IgD-negative memory B cell (primary cell): ENCODE measurements at regions not wholly inside any gene's neighbourhood (a gene's known extent, or its start where the extent isn't known, plus 50 kb on each side); places are given as distances from the start of the nearest gene placed in this dataset.
"Not testable (repeated sequence)": the region's sequence is repeated elsewhere in the genome, so short reads cannot be mapped to it uniquely, and the experiment has no call there.

Experiments used
- H3K27ac Mint-ChIP-seq, 3 donors: one replicate each; pipeline ENCODE4 v1.8.0; 2020 to 2022; ENCODE audit warnings: mild to moderate bottlenecking in 3 of 3, mixed read lengths in 3 of 3, moderate library complexity in 1 of 3
- H3K27me3 Mint-ChIP-seq: one replicate; pipeline ENCODE4 v1.8.0; 2021; ENCODE audit warnings: mixed read lengths
- H3K36me3 Mint-ChIP-seq: one replicate; pipeline ENCODE4 v1.8.0; 2020; ENCODE audit warnings: mild to moderate bottlenecking, mixed read lengths
- H3K4me1 Mint-ChIP-seq, 3 donors: one replicate each; pipeline ENCODE4 v1.8.0; 2020 to 2022; ENCODE audit warnings: mixed read lengths in 3 of 3, mild to moderate bottlenecking in 1 of 3
- H3K4me3 Mint-ChIP-seq, 4 donors: one replicate each; pipeline ENCODE4 v1.8.0; 2020 to 2022; ENCODE audit warnings: mild to moderate bottlenecking in 4 of 4, mixed read lengths in 4 of 4, moderate library complexity in 3 of 4
- H3K9me3 Mint-ChIP-seq, 3 donors: one replicate each; pipeline ENCODE4 v1.8.0; 2020 to 2021; ENCODE audit warnings: mixed read lengths in 3 of 3, mild to moderate bottlenecking in 1 of 3

- H3K4me3 Mint-ChIP-seq, result no peak overlapping the region
- H3K4me1 Mint-ChIP-seq, result no peaks in the 10 kb centered on the region
- H3K36me3 Mint-ChIP-seq, result no peaks in the 10 kb centered on the region
- no peaks in the 10 kb centered on the region for H3K9me3 Mint-ChIP-seq
- no peaks in the 10 kb centered on the region for H3K27me3 Mint-ChIP-seq
- H3K27ac Mint-ChIP-seq, result no peak overlapping the region
Measured at GRCh38 chr10:52570490-52570889, 202.1 kb downstream of the MBL2 start.

GRCh38 chr10:52571018-52571417 lies 201.6 kb downstream of the MBL2 start:
- H3K36me3 Mint-ChIP-seq, result no peaks in the 10 kb centered on the region
- no peaks in the 10 kb centered on the region for H3K27me3 Mint-ChIP-seq
- no peak overlapping the region for H3K4me3 Mint-ChIP-seq
- no peaks in the 10 kb centered on the region for H3K4me1 Mint-ChIP-seq
- H3K9me3 Mint-ChIP-seq, result no peaks in the 10 kb centered on the region
- H3K27ac Mint-ChIP-seq, result no peak overlapping the region

GRCh38 chr10:52571516-52572182 lies 200.9 kb downstream of the MBL2 start:
- Mint-ChIP-seq H3K4me1 (no peaks in the 10 kb centered on the region), H3K36me3 (no peaks in the 10 kb centered on the region), H3K27ac (no peak overlapping the region), H3K27me3 (no peaks in the 10 kb centered on the region), H3K9me3 (no peaks in the 10 kb centered on the region), H3K4me3 (no peak overlapping the region)

DNA sequence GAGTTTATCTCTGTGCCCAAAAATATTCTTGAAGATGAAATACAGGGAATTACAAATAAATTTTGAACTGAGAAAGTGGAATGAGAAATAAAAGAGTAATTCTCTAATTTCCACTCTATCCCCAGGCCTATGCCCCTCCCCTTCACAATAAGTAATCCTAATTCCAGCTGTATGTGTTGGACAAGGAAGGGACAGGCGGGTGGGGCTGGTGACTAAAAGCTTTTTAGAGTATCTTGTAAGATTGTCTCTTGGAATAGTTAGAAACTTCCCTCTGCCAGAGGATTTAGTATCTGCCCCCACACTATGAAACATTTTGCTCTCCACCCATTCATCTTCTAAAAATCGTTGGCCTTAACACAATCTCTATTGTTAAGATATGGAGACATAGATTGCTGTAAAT lies 199.2 kb downstream of the MBL2 start:
- Mint-ChIP-seq H3K27me3 (no peaks in the 10 kb centered on the region), H3K9me3 (no peaks in the 10 kb centered on the region), H3K4me3 (no peak overlapping the region), H3K27ac (no peak overlapping the region), H3K4me1 (no peaks in the 10 kb centered on the region), H3K36me3 (no peaks in the 10 kb centered on the region)

DNA sequence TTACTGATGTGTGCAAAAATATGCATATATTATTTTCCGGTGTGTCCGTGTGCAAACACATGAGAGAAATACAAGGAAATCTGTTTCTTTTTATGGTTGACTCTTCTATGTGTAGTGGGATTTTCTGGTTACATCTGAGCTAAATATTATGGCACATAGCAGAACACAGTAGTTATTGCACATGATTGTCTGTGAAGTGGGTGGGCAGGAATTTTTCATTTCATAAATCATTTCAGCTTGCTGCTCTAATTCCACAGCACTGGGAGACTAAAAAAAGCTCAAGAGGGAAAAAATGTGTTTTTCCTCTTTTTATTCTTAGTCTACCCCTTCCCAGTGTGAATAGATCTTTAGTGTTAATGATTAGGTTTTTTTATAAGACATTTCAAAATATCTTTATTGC lies 197.9 kb downstream of the MBL2 start:
- no peaks in the 10 kb centered on the region for H3K4me1 Mint-ChIP-seq
- H3K36me3 Mint-ChIP-seq, result no peaks in the 10 kb centered on the region
- H3K4me3 Mint-ChIP-seq, result no peak overlapping the region
- H3K27ac Mint-ChIP-seq, result no peak overlapping the region
- no peaks in the 10 kb centered on the region for H3K27me3 Mint-ChIP-seq
- peaks cover 0 to 2% (median 0%) of the 10 kb centered on the region in 3 donors for H3K9me3 Mint-ChIP-seq

DNA sequence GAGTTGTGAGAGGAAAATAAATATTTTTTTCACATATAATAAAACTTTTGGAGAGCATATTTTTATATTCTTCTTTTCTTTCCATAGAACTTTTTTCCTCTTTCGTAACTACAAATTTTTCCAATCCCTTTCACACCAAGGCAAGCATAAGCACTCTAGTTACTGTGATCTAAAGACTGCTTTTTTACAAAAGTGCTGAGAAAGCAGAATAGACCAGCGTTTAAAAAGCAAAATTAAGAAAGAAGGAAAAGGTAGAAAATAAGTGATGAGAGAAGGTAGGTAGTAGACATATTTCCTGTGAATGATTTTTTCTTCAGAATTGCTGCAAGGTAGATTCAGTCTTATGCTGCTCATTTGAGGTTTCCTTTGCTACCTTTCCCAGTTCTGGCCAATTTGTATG lies 195.5 kb downstream of the MBL2 start:
- H3K9me3 Mint-ChIP-seq, result peaks cover 0 to 4% (median 3%) of the 10 kb centered on the region in 3 donors
- H3K36me3 Mint-ChIP-seq, result no peaks in the 10 kb centered on the region
- no peaks in the 10 kb centered on the region for H3K27me3 Mint-ChIP-seq
- no peak overlapping the region for H3K27ac Mint-ChIP-seq
- H3K4me3 Mint-ChIP-seq, result no peak overlapping the region
- H3K4me1 Mint-ChIP-seq, result no peaks in the 10 kb centered on the region

GRCh38 chr10:52578871-52579405 lies 193.6 kb downstream of the MBL2 start:
- Mint-ChIP-seq H3K4me1 (no peaks in the 10 kb centered on the region), H3K27me3 (no peaks in the 10 kb centered on the region), H3K27ac (peak overlapping the region in 1 of 3 donors; percentile 34), H3K36me3 (no peaks in the 10 kb centered on the region), H3K9me3 (peaks cover 0 to 7% (median 7%) of the 10 kb centered on the region in 3 donors), H3K4me3 (no peak overlapping the region)

GRCh38 chr10:52581636-52582035 lies 190.9 kb downstream of the MBL2 start:
- H3K27ac Mint-ChIP-seq, H3K4me3 Mint-ChIP-seq, H3K4me1 Mint-ChIP-seq, H3K36me3 Mint-ChIP-seq, H3K27me3 Mint-ChIP-seq: not testable (repeated sequence)
- peaks cover 4 to 17% (median 7%) of the 10 kb centered on the region in 3 donors for H3K9me3 Mint-ChIP-seq

GRCh38 chr10:52583336-52583735 lies 189.2 kb downstream of the MBL2 start:
- Mint-ChIP-seq H3K36me3 (no peaks in the 10 kb centered on the region), H3K4me3 (no peak overlapping the region), H3K9me3 (peaks cover 4 to 20% (median 17%) of the 10 kb centered on the region in 3 donors), H3K4me1 (no peaks in the 10 kb centered on the region), H3K27me3 (no peaks in the 10 kb centered on the region), H3K27ac (no peak overlapping the region)

DNA sequence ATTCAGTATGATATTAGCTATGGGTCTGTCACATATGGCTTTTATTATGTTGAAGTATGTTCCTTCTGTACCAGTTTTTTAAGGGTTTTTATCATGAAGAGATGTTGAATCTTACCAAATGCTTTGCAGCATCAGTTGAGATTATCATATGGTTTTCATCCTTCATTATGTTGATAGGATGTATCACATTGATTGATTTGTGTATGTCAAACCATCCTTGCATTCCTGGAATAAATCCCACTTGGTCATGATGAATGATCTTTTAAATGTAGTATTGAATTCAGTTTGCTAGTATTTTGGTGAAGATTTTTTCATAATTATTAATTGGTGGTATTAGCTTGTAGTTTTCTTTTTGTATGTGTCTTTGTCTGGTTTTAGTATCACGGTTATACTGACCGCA lies 185.9 kb downstream of the MBL2 start:
- no peak overlapping the region for H3K27ac Mint-ChIP-seq
- H3K9me3 Mint-ChIP-seq, result peaks cover 4 to 23% (median 13%) of the 10 kb centered on the region in 3 donors
- H3K27me3 Mint-ChIP-seq, result no peaks in the 10 kb centered on the region
- no peak overlapping the region for H3K4me3 Mint-ChIP-seq
- H3K4me1 Mint-ChIP-seq, result no peaks in the 10 kb centered on the region
- no peaks in the 10 kb centered on the region for H3K36me3 Mint-ChIP-seq

- Mint-ChIP-seq H3K4me3 (no peak overlapping the region), H3K36me3 (no peaks in the 10 kb centered on the region), H3K9me3 (peaks cover 0 to 2% (median 0%) of the 10 kb centered on the region in 3 donors), H3K4me1 (no peaks in the 10 kb centered on the region), H3K27ac (no peak overlapping the region), H3K27me3 (no peaks in the 10 kb centered on the region)
Measured at GRCh38 chr10:52597189-52597863, 175.3 kb downstream of the MBL2 start.

GRCh38 chr10:52598936-52599335 lies 173.6 kb downstream of the MBL2 start:
- Mint-ChIP-seq H3K4me1 (no peaks in the 10 kb centered on the region), H3K4me3 (no peak overlapping the region), H3K9me3 (peaks cover 0 to 2% (median 0%) of the 10 kb centered on the region in 3 donors), H3K27me3 (no peaks in the 10 kb centered on the region), H3K27ac (no peak overlapping the region), H3K36me3 (no peaks in the 10 kb centered on the region)

GRCh38 chr10:52599551-52600200 lies 172.9 kb downstream of the MBL2 start:
- Mint-ChIP-seq H3K9me3 (peaks cover 0 to 2% (median 0%) of the 10 kb centered on the region in 3 donors), H3K27ac (no peak overlapping the region), H3K27me3 (no peaks in the 10 kb centered on the region), H3K36me3 (no peaks in the 10 kb centered on the region), H3K4me1 (no peaks in the 10 kb centered on the region), H3K4me3 (no peak overlapping the region)

DNA sequence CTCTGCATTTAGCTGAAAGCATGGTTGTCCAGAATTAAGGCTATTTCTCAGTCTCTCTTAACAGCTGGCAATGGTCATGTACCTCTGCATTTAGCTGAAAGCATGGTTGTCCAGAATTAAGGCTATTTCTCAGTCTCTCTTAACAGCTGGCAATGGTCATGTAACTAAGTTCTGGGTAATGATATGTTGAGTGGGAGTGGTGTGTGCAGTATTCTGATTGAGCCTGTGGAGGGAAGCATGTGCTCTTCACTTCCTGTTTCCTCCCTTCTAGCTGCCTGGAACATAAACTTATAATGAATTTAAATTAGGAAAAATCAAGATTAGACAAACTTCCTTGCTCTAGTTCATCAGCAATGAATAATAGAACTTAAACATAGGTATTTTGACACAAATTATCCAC lies 168.5 kb downstream of the MBL2 start:
- H3K4me3 Mint-ChIP-seq, H3K9me3 Mint-ChIP-seq, H3K4me1 Mint-ChIP-seq, H3K27me3 Mint-ChIP-seq, H3K27ac Mint-ChIP-seq, H3K36me3 Mint-ChIP-seq: not testable (repeated sequence)

DNA sequence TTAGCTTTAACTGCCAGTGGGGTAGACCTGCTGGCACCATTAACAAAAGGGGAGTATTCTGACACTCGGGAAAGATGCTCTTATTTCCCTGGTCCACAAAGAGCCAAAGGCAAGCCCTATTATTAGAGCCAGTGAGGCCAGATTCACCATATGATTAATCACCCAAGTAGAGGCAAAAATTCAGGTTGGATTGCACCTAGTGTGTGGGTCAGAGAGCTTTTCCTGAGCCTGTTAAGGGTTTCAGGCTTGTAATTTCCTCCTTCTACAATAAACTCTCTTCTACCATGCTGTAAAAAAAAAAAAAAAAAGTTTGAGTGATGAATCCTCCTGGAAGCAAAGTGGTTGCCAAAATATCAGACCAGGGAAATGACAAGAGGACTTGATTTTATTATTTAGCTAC lies 163.5 kb downstream of the MBL2 start:
- H3K27me3 Mint-ChIP-seq, result no peaks in the 10 kb centered on the region
- peaks cover 0 to 1% (median 0%) of the 10 kb centered on the region in 3 donors for H3K4me1 Mint-ChIP-seq
- H3K36me3 Mint-ChIP-seq, result no peaks in the 10 kb centered on the region
- H3K9me3 Mint-ChIP-seq, result peaks cover 0 to 3% (median 0%) of the 10 kb centered on the region in 3 donors
- H3K27ac Mint-ChIP-seq, result no peak overlapping the region
- H3K4me3 Mint-ChIP-seq, result no peak overlapping the region
